ENCODE measurements at regions not wholly inside any gene's neighbourhood (a gene's known extent, or its start where the extent isn't known, plus 50 kb on each side); places are given as distances from the start of the nearest gene placed in this dataset.
"Not testable (repeated sequence)": the region's sequence is repeated elsewhere in the genome, so short reads cannot be mapped to it uniquely, and the experiment has no call there.

GRCh38 chr13:18322821-18323220 lies 858.8 kb downstream of the TUBA3C start:
- H3K9ac ChIP-seq; H3K9me3 ChIP-seq (ENCODE audit: low read depth); H3K27ac ChIP-seq; H3K36me3 ChIP-seq; H3K4me2 ChIP-seq; H3K4me3 ChIP-seq; H3K27me3 Mint-ChIP-seq (ENCODE audit: insufficient read depth, low read depth); H3K4me3 Mint-ChIP-seq; H3K4me1 Mint-ChIP-seq; DNase-seq (ENCODE audit: low spot score); H3K4me1 ChIP-seq; H3K79me2 ChIP-seq (ENCODE audit: low read depth); H2AFZ ChIP-seq (replicated peaks); H3F3A ChIP-seq (ENCODE audit: low read depth); H4K20me1 ChIP-seq (ENCODE audit: low read depth); H3K27ac Mint-ChIP-seq; H3K27me3 ChIP-seq; H3K36me3 Mint-ChIP-seq: not testable (repeated sequence)
- H3K9me3 Mint-ChIP-seq: peaks cover 16% of the 10 kb centered on the region

DNA sequence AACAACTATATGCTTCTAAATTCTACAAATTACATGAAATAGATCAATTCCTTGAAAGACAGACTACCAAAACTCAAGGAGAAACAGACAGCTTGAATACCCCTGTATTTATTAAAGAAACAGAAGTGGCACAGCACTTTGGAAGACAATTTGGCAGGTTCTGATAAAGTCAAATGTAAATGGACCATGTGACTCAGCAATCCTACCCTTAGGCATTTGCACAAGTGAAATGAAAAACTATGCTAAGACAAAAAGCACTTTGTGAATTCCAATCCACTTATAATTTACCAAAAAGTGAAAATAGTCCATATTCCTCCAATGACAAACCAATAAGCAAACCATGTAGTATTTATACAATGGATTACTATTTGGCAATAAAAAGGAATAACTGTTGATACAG lies 862.0 kb downstream of the TUBA3C start:
- H3K27me3 Mint-ChIP-seq (ENCODE audit: insufficient read depth, low read depth); H4K20me1 ChIP-seq (ENCODE audit: low read depth); H3K79me2 ChIP-seq (ENCODE audit: low read depth); H3K9me3 ChIP-seq (ENCODE audit: low read depth); H3K27me3 ChIP-seq; H3K27ac Mint-ChIP-seq; H3K36me3 ChIP-seq; H3K4me1 ChIP-seq; H3K27ac ChIP-seq; H2AFZ ChIP-seq (replicated peaks); H3K36me3 Mint-ChIP-seq; H3K4me3 Mint-ChIP-seq; H3K9ac ChIP-seq; H3K4me3 ChIP-seq; H3K4me1 Mint-ChIP-seq; DNase-seq (ENCODE audit: low spot score); H3F3A ChIP-seq (ENCODE audit: low read depth); H3K4me2 ChIP-seq: not testable (repeated sequence)
- H3K9me3 Mint-ChIP-seq: peaks cover 23% of the 10 kb centered on the region

- not testable (repeated sequence) for H3K27me3 ChIP-seq; DNase-seq (ENCODE audit: low spot score); H3F3A ChIP-seq (ENCODE audit: low read depth); H3K79me2 ChIP-seq (ENCODE audit: low read depth); H3K36me3 ChIP-seq; H4K20me1 ChIP-seq (ENCODE audit: low read depth); H3K4me1 Mint-ChIP-seq; H3K27ac Mint-ChIP-seq; H3K9ac ChIP-seq; H3K4me1 ChIP-seq; H3K4me2 ChIP-seq; H3K9me3 ChIP-seq (ENCODE audit: low read depth); H2AFZ ChIP-seq (replicated peaks); H3K36me3 Mint-ChIP-seq; H3K27me3 Mint-ChIP-seq (ENCODE audit: insufficient read depth, low read depth); H3K4me3 Mint-ChIP-seq; H3K4me3 ChIP-seq; H3K27ac ChIP-seq
- peaks cover 34% of the 10 kb centered on the region for H3K9me3 Mint-ChIP-seq
Measured at GRCh38 chr13:18303240-18303813, 878.3 kb downstream of the TUBA3C start.

GRCh38 chr13:18300968-18301367 lies 880.7 kb downstream of the TUBA3C start:
- H2AFZ ChIP-seq (replicated peaks); H3K36me3 Mint-ChIP-seq; H4K20me1 ChIP-seq (ENCODE audit: low read depth); H3K79me2 ChIP-seq (ENCODE audit: low read depth); H3K4me1 ChIP-seq; H3K4me2 ChIP-seq; H3K4me3 Mint-ChIP-seq; H3K27me3 Mint-ChIP-seq (ENCODE audit: insufficient read depth, low read depth); H3K27ac Mint-ChIP-seq; H3K4me3 ChIP-seq; DNase-seq (ENCODE audit: low spot score); H3F3A ChIP-seq (ENCODE audit: low read depth); H3K27me3 ChIP-seq; H3K27ac ChIP-seq; H3K4me1 Mint-ChIP-seq; H3K9me3 ChIP-seq (ENCODE audit: low read depth); H3K36me3 ChIP-seq; H3K9ac ChIP-seq: not testable (repeated sequence)
- H3K9me3 Mint-ChIP-seq: peaks cover 39% of the 10 kb centered on the region

- not testable (repeated sequence) for H3K27me3 Mint-ChIP-seq (ENCODE audit: insufficient read depth, low read depth); H3K4me1 Mint-ChIP-seq; H3K36me3 ChIP-seq; H2AFZ ChIP-seq (replicated peaks); H3K4me3 ChIP-seq; H3K27ac Mint-ChIP-seq; H3F3A ChIP-seq (ENCODE audit: low read depth); H3K4me2 ChIP-seq; H3K4me3 Mint-ChIP-seq; DNase-seq (ENCODE audit: low spot score); H3K79me2 ChIP-seq (ENCODE audit: low read depth); H3K9me3 ChIP-seq (ENCODE audit: low read depth); H3K36me3 Mint-ChIP-seq; H3K9ac ChIP-seq; H3K4me1 ChIP-seq; H3K27me3 ChIP-seq; H4K20me1 ChIP-seq (ENCODE audit: low read depth); H3K27ac ChIP-seq
- peaks cover 20% of the 10 kb centered on the region for H3K9me3 Mint-ChIP-seq
Measured at GRCh38 chr13:18297359-18297758, 884.3 kb downstream of the TUBA3C start.

DNA sequence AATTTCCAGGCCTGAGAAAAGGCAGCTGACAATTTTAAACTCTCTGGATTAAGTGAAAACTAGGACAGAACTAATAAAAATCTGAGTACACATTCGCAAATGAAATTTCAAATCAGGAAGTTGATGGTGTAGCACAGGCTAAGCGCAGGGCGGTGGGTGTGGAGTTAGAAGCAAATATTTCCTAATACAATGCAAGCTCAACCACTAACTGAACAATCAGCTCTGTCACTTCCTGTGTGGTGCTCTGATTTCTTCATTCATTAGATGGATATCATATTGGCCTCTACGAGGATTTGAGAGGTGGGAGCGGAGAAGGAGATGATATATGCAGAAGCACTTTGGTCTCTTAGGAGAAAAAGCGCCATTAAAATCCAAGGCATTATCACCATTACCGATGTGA lies 885.0 kb downstream of the TUBA3C start:
- not testable (repeated sequence) for H3K4me1 ChIP-seq; H3K4me3 ChIP-seq; H3K4me3 Mint-ChIP-seq; H3K79me2 ChIP-seq (ENCODE audit: low read depth); H3K36me3 Mint-ChIP-seq; H3K27me3 Mint-ChIP-seq (ENCODE audit: insufficient read depth, low read depth); H3K27ac ChIP-seq; H2AFZ ChIP-seq (replicated peaks); DNase-seq (ENCODE audit: low spot score); H3K4me1 Mint-ChIP-seq; H3K9ac ChIP-seq; H3K9me3 ChIP-seq (ENCODE audit: low read depth); H3F3A ChIP-seq (ENCODE audit: low read depth); H3K36me3 ChIP-seq; H3K4me2 ChIP-seq; H3K27me3 ChIP-seq; H3K27ac Mint-ChIP-seq; H4K20me1 ChIP-seq (ENCODE audit: low read depth)
- peaks cover 16% of the 10 kb centered on the region for H3K9me3 Mint-ChIP-seq

DNA sequence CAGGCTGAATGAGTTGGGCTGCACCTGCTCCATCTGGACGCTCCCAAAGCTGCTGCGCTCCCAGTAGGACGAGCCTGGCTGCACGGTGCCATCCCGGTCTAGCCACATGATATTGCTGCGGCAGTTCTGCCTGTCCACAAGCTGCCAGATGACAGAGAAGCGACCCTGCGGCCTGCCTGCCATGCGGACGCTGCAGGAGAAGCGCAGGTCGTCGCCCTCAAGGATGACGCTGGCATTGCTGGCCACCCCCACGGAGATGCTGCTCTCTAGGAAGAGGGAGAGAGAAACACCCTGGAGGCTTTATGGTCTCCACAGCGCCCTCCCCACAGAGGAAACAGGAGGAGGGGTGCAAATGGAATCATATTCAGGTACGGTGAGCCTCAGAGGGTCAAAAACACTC lies 887.3 kb downstream of the TUBA3C start:
- H3K27ac ChIP-seq; H3K27ac Mint-ChIP-seq; H3K27me3 Mint-ChIP-seq (ENCODE audit: insufficient read depth, low read depth); H3K79me2 ChIP-seq (ENCODE audit: low read depth); H3F3A ChIP-seq (ENCODE audit: low read depth); H3K4me2 ChIP-seq; H3K36me3 Mint-ChIP-seq; H3K36me3 ChIP-seq; H3K9ac ChIP-seq; H3K4me1 ChIP-seq; H3K4me3 Mint-ChIP-seq; H3K27me3 ChIP-seq; H3K4me1 Mint-ChIP-seq; H3K9me3 ChIP-seq (ENCODE audit: low read depth); H4K20me1 ChIP-seq (ENCODE audit: low read depth); H2AFZ ChIP-seq (replicated peaks); H3K4me3 ChIP-seq; DNase-seq (ENCODE audit: low spot score): not testable (repeated sequence)
- H3K9me3 Mint-ChIP-seq: peaks cover 22% of the 10 kb centered on the region

DNA sequence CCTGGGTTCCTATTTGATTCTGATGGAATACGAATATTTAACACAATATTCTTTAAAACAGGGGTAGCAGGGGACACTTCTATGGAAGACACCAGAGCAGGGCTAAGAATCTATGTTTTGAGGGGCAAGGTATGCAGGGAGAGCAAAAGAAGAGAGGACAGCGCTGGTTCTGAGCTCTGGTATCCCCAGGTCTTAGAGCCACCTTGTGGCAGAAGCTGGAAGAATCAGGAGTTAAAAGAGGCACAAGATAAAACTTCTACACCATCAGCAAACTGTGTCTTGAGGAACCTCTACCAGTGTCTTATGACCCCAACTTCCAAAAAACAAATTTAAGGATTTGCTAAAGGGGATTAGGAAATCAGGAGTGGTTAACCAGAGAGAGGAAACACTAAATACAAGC lies 894.8 kb downstream of the TUBA3C start:
- H3K27me3 Mint-ChIP-seq (ENCODE audit: insufficient read depth, low read depth); H3K27ac Mint-ChIP-seq; H3K4me3 Mint-ChIP-seq; H3K9ac ChIP-seq; H3K9me3 ChIP-seq (ENCODE audit: low read depth); H3K4me2 ChIP-seq; H3F3A ChIP-seq (ENCODE audit: low read depth); H3K36me3 ChIP-seq; H3K79me2 ChIP-seq (ENCODE audit: low read depth); H3K36me3 Mint-ChIP-seq; H3K4me1 Mint-ChIP-seq; DNase-seq (ENCODE audit: low spot score); H2AFZ ChIP-seq (replicated peaks); H4K20me1 ChIP-seq (ENCODE audit: low read depth); H3K4me1 ChIP-seq; H3K27ac ChIP-seq; H3K27me3 ChIP-seq; H3K4me3 ChIP-seq: not testable (repeated sequence)
- peaks cover 15% of the 10 kb centered on the region for H3K9me3 Mint-ChIP-seq

All from neural progenitor cell (in vitro differentiated cells).